ENCODE measurements at regions not wholly inside any gene's neighbourhood (a gene's known extent, or its start where the extent isn't known, plus 50 kb on each side); places are given as distances from the start of the nearest gene placed in this dataset.

DNA sequence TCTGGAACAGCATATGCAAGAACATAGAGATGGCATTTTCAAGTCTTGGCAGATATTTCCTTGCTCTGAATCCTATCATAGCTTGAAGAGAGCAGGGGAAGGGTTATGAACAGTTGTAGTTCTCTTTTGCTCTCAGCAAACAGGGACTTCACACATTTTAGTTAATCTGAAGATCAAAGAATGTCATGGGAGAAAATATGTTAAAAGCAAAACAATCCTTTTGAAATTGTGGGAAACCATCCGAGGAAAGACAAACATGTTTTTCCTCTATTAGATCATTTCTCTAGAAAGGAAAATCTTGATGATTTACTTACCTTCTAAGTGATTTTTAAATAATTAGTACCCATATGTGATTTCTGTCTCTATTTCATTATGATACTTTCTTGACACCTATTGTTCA, 77.8 kb upstream of the DCBLD2 start (continued):
- TF ChIP-seq, protein P1, sequence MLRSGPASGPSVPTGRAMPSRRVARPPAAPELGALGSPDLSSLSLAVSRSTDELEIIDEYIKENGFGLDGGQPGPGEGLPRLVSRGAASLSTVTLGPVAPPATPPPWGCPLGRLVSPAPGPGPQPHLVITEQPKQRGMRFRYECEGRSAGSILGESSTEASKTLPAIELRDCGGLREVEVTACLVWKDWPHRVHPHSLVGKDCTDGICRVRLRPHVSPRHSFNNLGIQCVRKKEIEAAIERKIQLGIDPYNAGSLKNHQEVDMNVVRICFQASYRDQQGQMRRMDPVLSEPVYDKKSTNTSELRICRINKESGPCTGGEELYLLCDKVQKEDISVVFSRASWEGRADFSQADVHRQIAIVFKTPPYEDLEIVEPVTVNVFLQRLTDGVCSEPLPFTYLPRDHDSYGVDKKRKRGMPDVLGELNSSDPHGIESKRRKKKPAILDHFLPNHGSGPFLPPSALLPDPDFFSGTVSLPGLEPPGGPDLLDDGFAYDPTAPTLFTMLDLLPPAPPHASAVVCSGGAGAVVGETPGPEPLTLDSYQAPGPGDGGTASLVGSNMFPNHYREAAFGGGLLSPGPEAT (IDR thresholded peaks at IDR 0.05; ENCODE audit: low read depth): no peak
- TF ChIP-seq, protein P2, sequence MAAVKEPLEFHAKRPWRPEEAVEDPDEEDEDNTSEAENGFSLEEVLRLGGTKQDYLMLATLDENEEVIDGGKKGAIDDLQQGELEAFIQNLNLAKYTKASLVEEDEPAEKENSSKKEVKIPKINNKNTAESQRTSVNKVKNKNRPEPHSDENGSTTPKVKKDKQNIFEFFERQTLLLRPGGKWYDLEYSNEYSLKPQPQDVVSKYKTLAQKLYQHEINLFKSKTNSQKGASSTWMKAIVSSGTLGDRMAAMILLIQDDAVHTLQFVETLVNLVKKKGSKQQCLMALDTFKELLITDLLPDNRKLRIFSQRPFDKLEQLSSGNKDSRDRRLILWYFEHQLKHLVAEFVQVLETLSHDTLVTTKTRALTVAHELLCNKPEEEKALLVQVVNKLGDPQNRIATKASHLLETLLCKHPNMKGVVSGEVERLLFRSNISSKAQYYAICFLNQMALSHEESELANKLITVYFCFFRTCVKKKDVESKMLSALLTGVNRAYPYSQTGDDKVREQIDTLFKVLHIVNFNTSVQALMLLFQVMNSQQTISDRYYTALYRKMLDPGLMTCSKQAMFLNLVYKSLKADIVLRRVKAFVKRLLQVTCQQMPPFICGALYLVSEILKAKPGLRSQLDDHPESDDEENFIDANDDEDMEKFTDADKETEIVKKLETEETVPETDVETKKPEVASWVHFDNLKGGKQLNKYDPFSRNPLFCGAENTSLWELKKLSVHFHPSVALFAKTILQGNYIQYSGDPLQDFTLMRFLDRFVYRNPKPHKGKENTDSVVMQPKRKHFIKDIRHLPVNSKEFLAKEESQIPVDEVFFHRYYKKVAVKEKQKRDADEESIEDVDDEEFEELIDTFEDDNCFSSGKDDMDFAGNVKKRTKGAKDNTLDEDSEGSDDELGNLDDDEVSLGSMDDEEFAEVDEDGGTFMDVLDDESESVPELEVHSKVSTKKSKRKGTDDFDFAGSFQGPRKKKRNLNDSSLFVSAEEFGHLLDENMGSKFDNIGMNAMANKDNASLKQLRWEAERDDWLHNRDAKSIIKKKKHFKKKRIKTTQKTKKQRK (IDR thresholded peaks at IDR 0.05; ENCODE audit: low read depth, low read length): no peak
- no peak for TF ChIP-seq NFYB (IDR thresholded peaks at IDR 0.05; ENCODE audit: insufficient read depth, low read depth, low read length)
- no peak for TF ChIP-seq RCOR1 (conservative IDR thresholded peaks at IDR 0.05; ENCODE audit: low read depth, low read length)

DNA sequence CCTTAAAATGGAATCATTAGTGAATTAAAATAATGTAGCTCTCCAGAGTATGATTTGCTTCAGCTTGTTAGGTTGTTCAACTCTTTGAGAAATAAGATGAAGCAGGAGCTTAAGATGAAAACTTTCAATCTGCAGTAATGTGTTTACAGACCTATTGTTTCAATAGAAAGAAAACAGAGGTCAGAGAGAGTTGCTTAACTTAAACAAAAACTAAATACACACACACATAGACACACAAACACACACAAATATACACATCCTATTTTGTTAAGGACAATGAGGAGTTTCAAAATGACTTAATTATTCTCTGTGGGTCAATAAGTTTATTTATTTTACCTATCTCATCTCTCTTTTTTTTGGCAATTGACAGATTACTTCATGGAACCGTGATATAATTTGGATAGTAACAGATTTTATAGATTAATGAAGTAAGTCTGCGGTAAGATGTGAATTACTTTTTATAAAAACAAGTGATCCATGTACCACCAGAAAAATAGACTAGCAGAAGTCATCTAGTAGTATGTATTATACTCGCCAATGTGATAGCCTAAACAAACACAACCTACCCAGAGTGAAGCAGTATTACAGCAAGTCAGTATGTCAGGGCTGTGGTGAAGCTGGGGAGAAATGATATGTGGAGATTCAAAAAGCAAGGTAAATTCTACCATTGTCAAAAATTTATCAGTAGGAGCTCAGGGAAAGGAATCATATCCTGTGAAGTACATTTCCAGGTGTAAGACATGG, 76.7 kb upstream of the DCBLD2 start:
- peak; percentile 56 for FAIRE-seq
- H3K4me2 ChIP-seq (ENCODE audit: control insufficient read depth, insufficient read depth): no peak overlapping the region
- no peaks in the 10 kb centered on the region for H3K79me2 ChIP-seq (ENCODE audit: control insufficient read depth, insufficient read depth, low read length)
- TF ChIP-seq PAX8 (IDR thresholded peaks at IDR 0.05) (no peak), JUND (IDR thresholded peaks at IDR 0.05; ENCODE audit: low read depth, low read length) (no peak), RFX5 (IDR thresholded peaks at IDR 0.05; ENCODE audit: low read depth, low read length) (no peak)
- TF ChIP-seq, protein P3, sequence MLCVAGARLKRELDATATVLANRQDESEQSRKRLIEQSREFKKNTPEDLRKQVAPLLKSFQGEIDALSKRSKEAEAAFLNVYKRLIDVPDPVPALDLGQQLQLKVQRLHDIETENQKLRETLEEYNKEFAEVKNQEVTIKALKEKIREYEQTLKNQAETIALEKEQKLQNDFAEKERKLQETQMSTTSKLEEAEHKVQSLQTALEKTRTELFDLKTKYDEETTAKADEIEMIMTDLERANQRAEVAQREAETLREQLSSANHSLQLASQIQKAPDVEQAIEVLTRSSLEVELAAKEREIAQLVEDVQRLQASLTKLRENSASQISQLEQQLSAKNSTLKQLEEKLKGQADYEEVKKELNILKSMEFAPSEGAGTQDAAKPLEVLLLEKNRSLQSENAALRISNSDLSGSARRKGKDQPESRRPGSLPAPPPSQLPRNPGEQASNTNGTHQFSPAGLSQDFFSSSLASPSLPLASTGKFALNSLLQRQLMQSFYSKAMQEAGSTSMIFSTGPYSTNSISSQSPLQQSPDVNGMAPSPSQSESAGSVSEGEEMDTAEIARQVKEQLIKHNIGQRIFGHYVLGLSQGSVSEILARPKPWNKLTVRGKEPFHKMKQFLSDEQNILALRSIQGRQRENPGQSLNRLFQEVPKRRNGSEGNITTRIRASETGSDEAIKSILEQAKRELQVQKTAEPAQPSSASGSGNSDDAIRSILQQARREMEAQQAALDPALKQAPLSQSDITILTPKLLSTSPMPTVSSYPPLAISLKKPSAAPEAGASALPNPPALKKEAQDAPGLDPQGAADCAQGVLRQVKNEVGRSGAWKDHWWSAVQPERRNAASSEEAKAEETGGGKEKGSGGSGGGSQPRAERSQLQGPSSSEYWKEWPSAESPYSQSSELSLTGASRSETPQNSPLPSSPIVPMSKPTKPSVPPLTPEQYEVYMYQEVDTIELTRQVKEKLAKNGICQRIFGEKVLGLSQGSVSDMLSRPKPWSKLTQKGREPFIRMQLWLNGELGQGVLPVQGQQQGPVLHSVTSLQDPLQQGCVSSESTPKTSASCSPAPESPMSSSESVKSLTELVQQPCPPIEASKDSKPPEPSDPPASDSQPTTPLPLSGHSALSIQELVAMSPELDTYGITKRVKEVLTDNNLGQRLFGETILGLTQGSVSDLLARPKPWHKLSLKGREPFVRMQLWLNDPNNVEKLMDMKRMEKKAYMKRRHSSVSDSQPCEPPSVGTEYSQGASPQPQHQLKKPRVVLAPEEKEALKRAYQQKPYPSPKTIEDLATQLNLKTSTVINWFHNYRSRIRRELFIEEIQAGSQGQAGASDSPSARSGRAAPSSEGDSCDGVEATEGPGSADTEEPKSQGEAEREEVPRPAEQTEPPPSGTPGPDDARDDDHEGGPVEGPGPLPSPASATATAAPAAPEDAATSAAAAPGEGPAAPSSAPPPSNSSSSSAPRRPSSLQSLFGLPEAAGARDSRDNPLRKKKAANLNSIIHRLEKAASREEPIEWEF (IDR thresholded peaks at IDR 0.05; ENCODE audit: insufficient replicate concordance, low read depth, low read length): no peak
- TF ChIP-seq, protein P4, sequence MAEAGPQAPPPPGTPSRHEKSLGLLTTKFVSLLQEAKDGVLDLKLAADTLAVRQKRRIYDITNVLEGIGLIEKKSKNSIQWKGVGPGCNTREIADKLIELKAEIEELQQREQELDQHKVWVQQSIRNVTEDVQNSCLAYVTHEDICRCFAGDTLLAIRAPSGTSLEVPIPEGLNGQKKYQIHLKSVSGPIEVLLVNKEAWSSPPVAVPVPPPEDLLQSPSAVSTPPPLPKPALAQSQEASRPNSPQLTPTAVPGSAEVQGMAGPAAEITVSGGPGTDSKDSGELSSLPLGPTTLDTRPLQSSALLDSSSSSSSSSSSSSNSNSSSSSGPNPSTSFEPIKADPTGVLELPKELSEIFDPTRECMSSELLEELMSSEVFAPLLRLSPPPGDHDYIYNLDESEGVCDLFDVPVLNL (IDR thresholded peaks at IDR 0.05; ENCODE audit: low read depth, low read length): no peak

More for the DNA sequence above, 76.7 kb upstream of the DCBLD2 start:
- ChIA-PET RAD21 (ENCODE audit: unreplicated experiment) (no interaction called here), SMC1A (ENCODE audit: uncharacterized antibody, unreplicated experiment) (interaction anchor here (1.1 kb wide), 1 partner anchor 161 kb away, joined by 3 read pairs; no protein-coding TSS in a partner anchor), CTCF (interaction anchor here (0.7 to 0.9 kb wide), 2 partner anchors 161 to 164 kb away, joined by 3 read pairs; no protein-coding TSS in a partner anchor), POLR2A (no interaction called here)
- Histone ChIP-seq H3K36me3 (ENCODE audit: control insufficient read depth in 2 of 2, insufficient read depth in 2 of 2, low read length in 1 of 2) (no peaks in the 10 kb centered on the region), H3K27ac (ENCODE audit: control insufficient read depth, insufficient read depth) (no peak overlapping the region), H3K4me3 (no peak overlapping the region), H4K20me1 (ENCODE audit: control insufficient read depth, insufficient read depth) (no peaks in the 10 kb centered on the region), H3K27me3 (replicated peaks in 1 of 2; ENCODE audit: control insufficient read depth in 2 of 2, insufficient read depth in 2 of 2, low read length in 1 of 2) (no peaks in the 10 kb centered on the region), H3K9ac (ENCODE audit: control insufficient read depth, insufficient read depth, low read length) (no peak overlapping the region), H3K9me3 (replicated peaks; ENCODE audit: control insufficient read depth, insufficient read depth, low read length) (peaks cover 4% of the 10 kb centered on the region; the same call in 1 of the 3 replicates), H2AFZ (ENCODE audit: control insufficient read depth, low read depth, low read length) (peak overlapping the region; percentile 21), H3K4me1 (ENCODE audit: control insufficient read depth, insufficient read depth, low read length) (no peaks in the 10 kb centered on the region; the same call in 1 of the 2 replicates)
- 0 out of 3 replicates have a peak, but pooled peaks have one; percentile 8 for ATAC-seq
- WGBS (ENCODE audit: insufficient coverage, insufficient replicate concordance, low lambda C conversion rate, missing lambda C conversion rate): 50% methylated on average over 3 of the region's 3 CpGs
- in situ Hi-C loops (cut with MboI): no loop called here
- DNase-seq (ENCODE audit: low read depth, low spot score): no peak
- no TSS peak for BruUV-seq (replicated peaks)
- intact Hi-C loops (cut with micrococcal nuclease; ENCODE audit: unreplicated experiment): no loop called here
